ENCODE measurements at regions not wholly inside any gene's neighbourhood (a gene's known extent, or its start where the extent isn't known, plus 50 kb on each side); places are given as distances from the start of the nearest gene placed in this dataset.

- Histone ChIP-seq H3K4me3 (ENCODE audit: low read length) (no peak overlapping the region), H3K27me3 (ENCODE audit: control insufficient read depth, insufficient read depth, low read length, poor library complexity, severe bottlenecking) (peaks cover 10% of the 10 kb centered on the region), H3K4me1 (ENCODE audit: control insufficient read depth, insufficient read depth, low read length) (no peaks in the 10 kb centered on the region), H3K9me3 (ENCODE audit: control insufficient read depth, low read length) (peaks cover 8% of the 10 kb centered on the region), H3K36me3 (ENCODE audit: control insufficient read depth, insufficient read depth, low read length) (no peaks in the 10 kb centered on the region), H3K9ac (ENCODE audit: extremely low read depth, low read length, poor library complexity, severe bottlenecking) (no peak overlapping the region), H3K27ac (ENCODE audit: low read depth, low read length) (no peak overlapping the region)
- Mint-ChIP-seq H3K27ac (no peak overlapping the region), H3K36me3 (ENCODE audit: low read depth) (no peaks in the 10 kb centered on the region), H3K4me1 (no peaks in the 10 kb centered on the region), H3K9me3 (no peaks in the 10 kb centered on the region), H3K27me3 (ENCODE audit: insufficient read depth) (peaks cover 6% of the 10 kb centered on the region), H3K4me3 (no peak overlapping the region)
- TF ChIP-seq CTCF (conservative IDR thresholded peaks at IDR 0.05) = no peak
- no peak for DNase-seq
- WGBS, 2 experiments (ENCODE audit: insufficient coverage in 1 of 2, insufficient read length in 1 of 2) = 87 to 91% methylated on average over 1 of the region's 1 CpG
Measured at GRCh38 chr21:38057626-38058025, 141.4 kb upstream of the KCNJ6 start.

GRCh38 chr21:38060533-38060932 is 144.3 kb upstream of the KCNJ6 start:
- TF ChIP-seq CTCF (conservative IDR thresholded peaks at IDR 0.05) = no peak
- Mint-ChIP-seq H3K36me3 (ENCODE audit: low read depth) (no peaks in the 10 kb centered on the region), H3K4me3 (no peak overlapping the region), H3K4me1 (no peaks in the 10 kb centered on the region), H3K27ac (no peak overlapping the region), H3K27me3 (ENCODE audit: insufficient read depth) (peaks cover 3% of the 10 kb centered on the region), H3K9me3 (no peaks in the 10 kb centered on the region)
- Histone ChIP-seq H3K4me3 (ENCODE audit: low read length) (no peak overlapping the region), H3K27me3 (ENCODE audit: control insufficient read depth, insufficient read depth, low read length, poor library complexity, severe bottlenecking) (peaks cover 6% of the 10 kb centered on the region), H3K9me3 (ENCODE audit: control insufficient read depth, low read length) (peaks cover 8% of the 10 kb centered on the region), H3K27ac (ENCODE audit: low read depth, low read length) (no peak overlapping the region), H3K36me3 (ENCODE audit: control insufficient read depth, insufficient read depth, low read length) (no peaks in the 10 kb centered on the region), H3K9ac (ENCODE audit: extremely low read depth, low read length, poor library complexity, severe bottlenecking) (no peak overlapping the region), H3K4me1 (ENCODE audit: control insufficient read depth, insufficient read depth, low read length) (no peaks in the 10 kb centered on the region)
- DNase-seq = no peak
- 97 to 100% methylated on average over 1 of the region's 1 CpG for WGBS, 2 experiments (ENCODE audit: insufficient coverage in 1 of 2, insufficient read length in 1 of 2)

- no peaks in the 10 kb centered on the region for H3K9me3 Mint-ChIP-seq
- Histone ChIP-seq H3K27me3 (ENCODE audit: control insufficient read depth, insufficient read depth, low read length, poor library complexity, severe bottlenecking) (no peaks in the 10 kb centered on the region), H3K4me1 (ENCODE audit: control insufficient read depth, insufficient read depth, low read length) (no peaks in the 10 kb centered on the region), H3K36me3 (ENCODE audit: control insufficient read depth, insufficient read depth, low read length) (no peaks in the 10 kb centered on the region), H3K9me3 (ENCODE audit: control insufficient read depth, low read length) (no peaks in the 10 kb centered on the region), H3K27ac (ENCODE audit: low read depth, low read length) (no peak overlapping the region), H3K9ac (ENCODE audit: extremely low read depth, low read length, poor library complexity, severe bottlenecking) (no peak overlapping the region), H3K4me3 (ENCODE audit: low read length) (no peak overlapping the region)
- no peak for TF ChIP-seq CTCF (conservative IDR thresholded peaks at IDR 0.05)
- peaks cover 5% of the 10 kb centered on the region for H3K27me3 Mint-ChIP-seq (ENCODE audit: insufficient read depth)
- no peaks in the 10 kb centered on the region for H3K4me1 Mint-ChIP-seq
- H3K4me3 Mint-ChIP-seq = no peak overlapping the region
- no peak for DNase-seq
- 83 to 97% methylated on average over 3 of the region's 3 CpGs for WGBS, 2 experiments (ENCODE audit: insufficient coverage in 1 of 2, insufficient read length in 1 of 2)
- H3K36me3 Mint-ChIP-seq (ENCODE audit: low read depth) = no peaks in the 10 kb centered on the region
- no peak overlapping the region for H3K27ac Mint-ChIP-seq
Measured at GRCh38 chr21:38067086-38067739, 151.0 kb upstream of the KCNJ6 start.
